Activated CD4-positive, alpha-beta T cell treated with anti-CD3 and anti-CD28 coated beads, Interleukin-2, Interleukin-4, amounts not matched to agents 100 ng/mL and 50 ng/mL, durations not matched to agents 16 hours and 8 hours (primary cell): ENCODE measurements at regions not wholly inside any gene's neighbourhood (a gene's known extent, or its start where the extent isn't known, plus 50 kb on each side); places are given as distances from the start of the nearest gene placed in this dataset.
A peak's percentile ranks its signal among the peaks of the same experiment; 100 is the strongest.
"Not testable (repeated sequence)": the region's sequence is repeated elsewhere in the genome, so short reads cannot be mapped to it uniquely, and the experiment has no call there.

ENCODE experiments used
- DNase-seq: peaks from one replicate; pipeline ENCODE4 v3.0.0-alpha.2; 2020; ENCODE audit warnings: low spot score

- no peak for DNase-seq
These were observed 50.5 kb upstream of the PARP4 start for GRCh38 chr13:24563087-24563486.

DNA sequence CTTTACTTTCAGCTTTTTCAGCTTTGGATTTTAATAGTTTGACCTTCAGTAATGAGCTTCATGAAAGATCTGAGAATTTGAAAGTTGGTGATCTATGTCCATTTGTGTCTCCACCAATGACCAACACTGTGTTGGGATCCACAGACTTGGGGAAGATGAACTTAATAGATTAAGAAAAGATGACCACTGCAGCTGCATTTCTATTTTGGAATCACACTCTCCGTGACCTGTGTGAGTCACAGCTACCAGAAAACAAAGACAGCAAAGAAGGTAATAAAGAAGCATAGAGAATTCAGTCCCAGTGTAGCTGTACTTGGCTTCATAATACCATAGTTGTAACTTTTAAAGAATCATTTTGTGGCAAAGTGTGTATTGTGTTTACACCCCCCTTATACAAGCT is 51.4 kb upstream of the PARP4 start:
- DNase-seq = not testable (repeated sequence)

DNA sequence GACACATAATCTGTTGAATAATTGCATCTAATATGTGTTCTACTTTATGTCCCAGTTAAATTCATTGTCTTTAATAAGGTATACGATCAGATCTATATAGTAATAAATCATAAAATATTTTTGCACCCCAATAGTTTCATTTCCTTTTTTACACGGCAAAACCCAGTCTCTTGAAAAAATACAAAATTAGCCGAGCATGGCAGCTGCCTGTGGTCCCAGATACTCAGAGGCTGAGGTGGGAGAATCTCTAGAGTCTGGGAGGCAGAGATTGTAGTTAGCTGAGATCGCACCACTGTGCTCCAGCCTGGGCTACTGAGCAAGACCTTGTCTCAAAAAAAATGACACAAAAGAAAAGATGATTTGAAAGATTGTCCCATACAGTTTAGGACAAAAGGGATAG is 52.3 kb upstream of the PARP4 start:
- DNase-seq = no peak

DNA sequence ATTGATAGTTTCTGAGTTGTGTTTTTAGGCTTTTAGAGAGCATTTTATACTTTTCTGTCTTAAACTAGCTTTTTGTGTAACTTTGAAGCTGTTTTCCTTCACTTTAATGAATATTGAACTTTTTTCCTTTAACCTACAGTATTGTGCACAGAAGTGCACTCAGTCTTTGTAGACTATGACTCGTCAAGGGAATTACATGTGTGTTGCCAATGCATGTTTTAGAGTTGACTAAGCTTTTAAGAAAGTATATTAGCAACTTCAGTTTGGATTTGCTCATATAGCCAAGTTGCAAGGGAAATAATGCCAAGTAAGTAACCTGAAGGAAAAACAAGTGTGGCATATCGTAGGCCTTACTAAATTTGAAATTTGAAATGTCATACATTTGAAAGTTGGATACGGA is 55.0 kb upstream of the PARP4 start:
- DNase-seq = not testable (repeated sequence)

GRCh38 chr13:24574847-24575246 is 62.3 kb upstream of the PARP4 start:
- DNase-seq = no peak

DNA sequence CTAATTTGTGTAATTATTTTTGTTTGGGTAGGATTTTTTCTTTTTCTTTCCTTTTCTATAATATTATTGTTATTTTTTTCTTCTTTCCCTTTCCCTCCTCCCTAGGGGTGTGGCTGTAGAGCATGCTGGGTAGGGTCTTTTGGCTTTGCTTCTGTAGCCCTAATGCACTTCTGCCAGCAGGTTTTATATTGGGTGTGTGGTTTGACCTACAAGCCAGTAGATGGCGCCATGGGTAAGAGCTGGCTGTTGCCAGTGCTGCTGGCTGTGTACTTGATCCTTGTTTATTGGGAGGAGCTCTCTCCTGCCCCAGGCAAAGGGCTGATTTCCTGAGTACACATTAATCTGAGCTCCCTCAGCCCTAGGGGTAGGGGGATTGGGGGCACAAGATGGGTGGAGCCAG is 67.7 kb upstream of the PARP4 start:
- peak; percentile 58 for DNase-seq

- DNase-seq = peak; percentile 76
These were observed 69.0 kb upstream of the PARP4 start for GRCh38 chr13:24581578-24581977.

DNA sequence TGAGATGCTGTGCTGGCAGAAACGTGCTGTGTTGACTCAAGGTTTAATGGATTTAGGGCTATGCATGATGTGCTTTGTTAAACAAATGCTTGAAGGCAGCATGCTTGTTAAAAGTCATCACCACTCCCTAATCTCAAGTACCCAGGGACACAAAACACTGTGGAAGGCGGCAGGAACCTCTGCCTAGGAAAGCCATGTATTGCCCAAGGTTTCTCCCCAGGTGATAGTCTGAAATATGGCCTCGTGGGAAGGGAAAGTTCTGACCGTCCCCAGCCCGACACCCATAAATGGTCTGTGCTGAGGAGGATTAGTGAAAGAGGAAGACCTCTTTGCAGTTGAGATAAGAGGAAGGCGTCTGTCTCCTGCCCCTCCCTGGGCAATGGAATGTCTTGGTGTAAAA is 79.1 kb upstream of the PARP4 start:
- DNase-seq = not testable (repeated sequence)

DNA sequence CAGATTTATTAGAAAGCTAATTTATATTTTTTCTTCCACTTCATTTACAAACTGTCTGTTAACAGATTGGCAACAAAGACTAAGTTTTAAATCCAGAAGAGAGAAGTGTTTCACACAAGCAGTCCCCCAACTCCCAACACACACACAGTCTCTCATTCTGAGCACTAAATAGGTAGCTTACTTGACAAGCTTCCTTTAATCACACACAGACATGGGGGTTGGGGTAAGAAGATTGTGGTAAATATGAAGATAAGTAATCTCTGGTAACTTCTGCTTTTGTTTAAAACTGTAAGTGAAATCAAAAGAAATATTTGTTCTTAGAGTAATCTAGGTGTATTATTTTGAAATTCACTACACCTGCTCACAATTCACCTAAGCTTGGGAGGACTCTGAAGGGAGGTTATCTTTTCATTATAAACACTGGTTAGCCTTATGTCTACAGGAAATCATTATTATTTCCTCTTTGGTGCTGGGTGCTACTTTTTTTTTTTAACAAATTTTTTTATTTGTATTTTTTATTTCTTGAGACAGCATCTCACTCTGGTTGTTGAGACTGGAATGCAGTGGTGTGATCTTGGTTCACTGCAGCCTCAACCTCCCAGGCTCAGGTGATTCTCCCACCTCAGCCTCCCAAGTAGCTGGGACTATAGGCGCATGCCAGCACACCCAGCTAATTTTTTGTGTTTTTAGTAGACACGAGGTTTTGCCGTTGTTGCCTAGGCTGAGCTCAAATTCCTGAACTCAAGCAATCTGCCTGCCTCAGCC is 82.1 kb upstream of the ATP12A start:
- DNase-seq = not testable (repeated sequence)

- peak; percentile 30 for DNase-seq
These were observed 81.0 kb upstream of the ATP12A start for GRCh38 chr13:24599019-24599791.

GRCh38 chr13:24605923-24606372 is 74.3 kb upstream of the ATP12A start:
- DNase-seq = no peak

DNA sequence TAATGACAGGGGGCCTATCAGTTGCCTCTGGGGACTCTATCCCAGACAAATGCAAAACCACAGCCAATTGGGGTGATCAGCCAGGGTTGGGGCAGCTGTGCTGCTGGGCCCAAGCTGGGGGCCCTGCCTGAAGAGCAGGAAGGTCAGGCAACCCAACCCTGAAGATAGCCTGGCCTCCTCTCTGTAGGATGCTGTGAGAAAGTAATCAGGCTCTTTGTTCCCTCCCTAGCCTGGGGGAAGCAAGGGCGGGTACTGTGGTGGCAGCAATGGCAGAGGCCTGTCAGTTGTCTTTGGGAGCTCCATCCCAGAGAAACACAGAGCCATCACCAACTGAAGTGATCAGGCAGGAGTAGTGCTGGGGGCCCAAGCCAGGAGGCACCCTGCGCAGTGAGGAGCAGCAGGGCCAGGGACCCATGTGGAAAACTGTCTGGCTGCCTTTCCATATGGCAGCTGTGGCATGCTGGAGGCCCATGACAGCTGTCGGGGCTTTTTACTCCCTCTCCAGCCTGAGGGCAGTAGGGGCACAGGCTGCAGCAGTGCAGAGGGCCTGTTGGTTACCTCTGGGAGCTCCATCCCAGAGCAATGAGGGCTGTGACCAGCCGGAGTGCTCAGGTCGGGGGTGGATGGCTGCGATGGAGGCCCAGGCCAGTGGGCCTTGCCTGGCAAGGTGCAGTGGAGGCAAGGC is 73.6 kb upstream of the ATP12A start:
- DNase-seq = no peak

- no peak for DNase-seq
These were observed 69.3 kb upstream of the ATP12A start for GRCh38 chr13:24610956-24611355.

DNA sequence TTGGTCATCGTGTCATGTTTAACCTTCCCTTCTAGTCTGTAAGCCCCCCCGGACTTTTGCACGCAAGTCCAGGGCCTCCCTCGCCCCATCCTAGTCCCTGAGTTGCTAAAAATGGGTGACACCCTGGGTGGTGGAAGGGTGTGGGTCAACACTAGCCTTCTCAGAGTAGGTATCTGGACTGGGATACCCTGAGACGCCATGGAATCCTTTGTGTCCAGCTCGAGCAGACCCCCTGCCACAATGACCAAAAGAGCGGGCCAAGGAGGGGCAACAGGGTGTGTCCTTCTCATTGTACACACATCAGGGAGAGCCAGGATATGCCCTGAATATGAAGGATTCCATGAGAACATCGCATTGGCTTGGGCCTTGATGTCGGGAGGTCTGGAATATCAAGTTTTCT is 67.5 kb upstream of the ATP12A start:
- DNase-seq = no peak

- DNase-seq = no peak
These were observed 67.1 kb upstream of the ATP12A start for GRCh38 chr13:24613128-24613527.

DNA sequence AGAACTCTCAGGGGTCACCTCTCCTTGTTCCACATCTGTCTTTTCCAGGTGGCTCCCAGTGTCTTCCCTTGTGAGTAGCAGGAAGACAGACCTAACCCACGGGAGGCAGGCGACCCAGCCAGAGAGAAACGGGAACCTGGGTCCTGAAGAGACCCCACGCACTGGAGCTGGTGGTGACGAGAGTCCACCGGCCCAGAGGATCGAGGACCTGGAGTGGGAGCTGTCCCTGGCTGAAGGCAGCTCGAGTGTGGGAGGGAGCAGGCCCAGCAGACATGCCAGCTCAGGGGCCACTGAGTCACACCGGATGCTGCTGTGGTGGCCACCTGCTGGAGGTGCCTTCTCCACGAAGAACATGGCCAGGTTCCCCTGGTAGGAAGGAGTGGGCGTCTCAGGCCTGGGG is 66.5 kb upstream of the ATP12A start:
- no peak for DNase-seq

DNA sequence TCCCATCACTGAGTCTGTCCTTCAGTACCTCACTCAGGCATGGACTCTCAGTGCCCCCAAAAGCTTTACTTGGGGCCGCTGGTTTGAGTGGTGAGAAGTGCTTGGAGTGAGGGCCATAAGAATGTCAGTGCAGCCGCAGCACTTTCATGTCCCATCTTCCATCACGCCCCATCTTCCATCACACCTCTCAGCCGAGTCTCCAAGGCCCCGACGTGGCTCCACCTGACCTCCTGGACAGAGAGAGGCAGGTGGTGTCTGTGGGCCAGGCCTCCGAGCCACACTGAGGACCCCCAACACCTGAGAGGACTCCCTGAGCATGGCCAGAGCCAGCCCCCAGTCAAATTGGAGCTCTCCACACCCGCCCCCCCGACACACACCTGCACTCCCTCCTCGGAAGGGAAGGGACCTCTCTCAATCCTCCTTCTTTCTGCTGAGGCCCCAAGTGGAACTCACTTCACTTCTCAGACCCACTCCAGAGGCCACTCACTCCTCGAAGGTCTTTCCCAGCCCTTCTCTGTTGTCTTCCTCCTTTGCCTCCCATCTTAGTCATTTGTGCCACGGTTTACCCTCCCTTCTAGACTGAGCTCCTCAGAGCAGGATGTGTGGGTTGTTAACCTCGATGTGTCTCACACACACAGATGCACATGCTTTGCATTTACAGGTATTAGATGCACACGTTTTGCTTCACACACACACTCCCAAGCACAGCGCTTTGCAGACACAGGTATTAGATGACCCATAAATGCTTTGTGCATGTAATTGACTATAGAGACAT is 65.7 kb upstream of the ATP12A start:
- no peak for DNase-seq

DNA sequence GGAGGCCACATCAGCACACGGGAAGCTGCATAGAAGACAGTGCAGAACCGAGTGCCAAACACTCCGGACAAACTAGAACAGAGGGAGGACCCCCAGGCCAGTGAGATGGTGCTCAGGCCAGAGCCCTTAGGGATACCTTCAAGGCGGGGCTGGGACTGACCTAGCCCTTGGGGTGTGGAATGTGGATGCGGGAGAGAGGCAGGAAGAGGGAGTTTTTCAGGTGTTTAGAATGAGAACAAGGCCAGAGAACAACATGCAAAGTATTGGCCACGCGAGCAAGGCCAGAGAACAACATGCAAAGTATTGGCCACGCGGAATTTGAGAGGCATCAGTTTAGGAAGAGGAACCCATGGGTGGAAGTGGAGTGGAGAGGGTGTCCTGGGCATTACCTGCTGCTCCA is 65.1 kb upstream of the ATP12A start:
- DNase-seq = no peak

- DNase-seq = no peak
These were observed 64.2 kb upstream of the ATP12A start for GRCh38 chr13:24615911-24616472.

DNA sequence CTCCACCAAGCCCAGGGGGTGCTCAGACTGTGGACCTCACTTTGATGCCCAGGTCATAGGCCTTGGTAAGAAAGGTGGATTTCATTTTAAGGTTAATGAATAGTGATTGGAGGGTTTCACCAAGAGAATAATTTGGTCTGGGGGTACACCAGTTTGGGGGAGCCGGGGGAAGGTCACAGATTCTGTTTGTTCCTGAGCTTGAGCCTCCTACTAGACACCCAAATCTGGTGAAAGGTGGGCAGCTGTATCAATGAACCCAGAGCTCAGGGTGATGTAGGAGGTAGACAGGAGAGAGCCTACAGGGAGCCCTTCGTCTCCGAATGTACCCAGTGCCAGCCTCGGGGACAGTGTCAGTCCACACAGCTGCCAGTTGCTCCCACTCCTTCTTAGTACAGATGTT is 63.7 kb upstream of the ATP12A start:
- DNase-seq = no peak

DNA sequence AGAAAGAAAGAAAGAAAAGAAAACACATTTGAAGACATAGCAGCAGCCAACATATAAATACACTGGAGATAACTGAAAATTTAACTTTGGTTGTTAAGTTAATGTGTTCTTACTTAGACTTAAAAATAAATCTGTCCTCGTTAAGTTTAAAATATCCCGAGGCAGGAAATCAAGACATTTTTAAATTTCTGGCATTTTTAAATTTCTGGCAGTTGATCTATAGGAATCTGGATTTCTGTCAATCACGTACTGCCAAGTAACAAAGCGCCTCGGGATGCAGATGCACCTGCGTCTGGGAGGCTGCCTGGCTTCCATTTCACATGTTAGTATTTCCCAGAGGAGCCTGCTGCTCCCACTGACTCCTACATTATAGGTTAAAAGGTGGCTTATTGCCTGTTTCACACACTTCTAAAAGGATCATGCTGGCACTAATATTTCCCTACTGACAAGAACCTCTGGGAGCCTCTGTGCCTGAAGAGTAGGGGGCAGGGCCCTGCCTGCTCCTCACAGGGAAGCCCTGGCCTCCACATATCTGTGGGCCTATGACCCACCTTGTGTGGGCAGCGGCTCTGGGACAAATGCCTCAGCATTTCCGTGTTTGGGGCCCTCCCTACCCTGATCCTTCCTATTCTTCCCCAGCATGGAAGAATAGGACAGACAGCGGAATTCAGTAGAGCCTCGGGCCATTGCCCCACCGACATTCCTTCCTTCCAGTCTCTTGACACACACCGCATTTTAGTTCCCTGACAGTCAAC is 62.8 kb upstream of the ATP12A start:
- no peak for DNase-seq
